Glutamatergic neuron (in vitro differentiated cells): ENCODE measurements at regions not wholly inside any gene's neighbourhood (a gene's known extent, or its start where the extent isn't known, plus 50 kb on each side); places are given as distances from the start of the nearest gene placed in this dataset.

Source experiments
- DNase-seq: peaks from one replicate; pipeline ENCODE4 v3.0.0; 2022
- H3K27ac Mint-ChIP-seq: one replicate; pipeline ENCODE4 v1.8.0; 2020; ENCODE audit warnings: mild to moderate bottlenecking, mixed read lengths, inconsistent platforms; ENCODE audit not compliant: unreplicated experiment
- H3K27me3 Mint-ChIP-seq: one replicate; pipeline ENCODE4 v1.8.0; 2020; ENCODE audit warnings: mild to moderate bottlenecking, moderate library complexity, mixed read lengths, inconsistent platforms; ENCODE audit not compliant: unreplicated experiment
- H3K36me3 Mint-ChIP-seq: one replicate; pipeline ENCODE4 v1.8.0; 2020; ENCODE audit warnings: mild to moderate bottlenecking, mixed read lengths, inconsistent platforms; ENCODE audit not compliant: unreplicated experiment
- H3K4me1 Mint-ChIP-seq: one replicate; pipeline ENCODE4 v1.8.0; 2020; ENCODE audit warnings: mild to moderate bottlenecking, low read depth, mixed read lengths, inconsistent platforms; ENCODE audit not compliant: unreplicated experiment
- H3K4me3 Mint-ChIP-seq: one replicate; pipeline ENCODE4 v1.8.0; 2020; ENCODE audit warnings: mild to moderate bottlenecking, mixed read lengths, inconsistent platforms; ENCODE audit not compliant: unreplicated experiment
- H3K9me3 Mint-ChIP-seq: one replicate; pipeline ENCODE4 v1.8.0; 2020; ENCODE audit warnings: mild to moderate bottlenecking, moderate library complexity, mixed read lengths, inconsistent platforms; ENCODE audit not compliant: unreplicated experiment
- CTCF ChIP-seq: fragments of 200-600 bp; sonication (generic); IDR thresholded peaks from one replicate; pipeline ENCODE4 v1.5.0; 2021; ENCODE audit not compliant: partially characterized antibody, unreplicated experiment

DNA sequence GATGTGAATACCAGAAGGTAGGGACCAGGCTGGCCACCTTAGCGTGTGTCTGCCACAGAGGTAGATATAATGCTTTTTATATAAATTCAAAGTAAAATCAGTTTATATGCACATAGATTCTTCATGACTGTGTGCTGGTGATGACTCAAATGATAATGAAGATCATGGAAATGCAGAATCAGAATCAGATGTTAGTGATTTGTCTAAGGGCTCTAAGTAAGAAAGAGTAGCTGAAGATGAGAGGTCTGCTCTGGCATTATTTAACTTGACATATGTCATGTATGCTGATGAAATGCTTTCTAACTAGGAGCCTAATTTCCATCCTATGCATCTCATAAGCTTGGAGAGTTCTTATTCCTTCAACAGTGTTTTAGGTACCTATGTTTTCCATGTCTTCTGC is 50.3 kb upstream of the DPH6 start:
- Mint-ChIP-seq H3K9me3 (peaks cover 3% of the 10 kb centered on the region), H3K27ac (no peak overlapping the region), H3K4me1 (no peaks in the 10 kb centered on the region), H3K4me3 (no peak overlapping the region), H3K27me3 (no peaks in the 10 kb centered on the region), H3K36me3 (peaks cover 4% of the 10 kb centered on the region)
- TF ChIP-seq CTCF: no peak
- no peak for DNase-seq

DNA sequence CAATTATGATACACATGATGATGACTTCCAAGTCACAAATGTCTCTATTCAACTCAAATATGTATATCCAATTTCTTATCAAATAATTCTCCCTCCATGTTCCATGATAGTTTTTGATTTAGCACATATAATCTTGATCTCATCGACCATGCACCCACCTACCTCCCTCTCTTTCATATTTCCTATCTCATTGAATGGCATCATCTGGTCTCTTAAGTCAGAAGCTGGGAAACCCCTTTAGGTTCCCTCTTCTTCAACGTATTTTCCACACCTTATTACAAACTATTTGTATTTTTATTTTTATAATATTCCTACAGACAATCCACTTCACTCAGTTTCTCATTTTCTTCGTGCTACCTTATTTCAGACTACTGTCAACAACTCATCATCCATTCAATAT is 56.9 kb upstream of the DPH6 start:
- Mint-ChIP-seq H3K36me3 (no peaks in the 10 kb centered on the region), H3K9me3 (no peaks in the 10 kb centered on the region), H3K27ac (no peak overlapping the region), H3K4me1 (peaks cover 7% of the 10 kb centered on the region), H3K4me3 (no peak overlapping the region), H3K27me3 (no peaks in the 10 kb centered on the region)
- DNase-seq: no peak
- TF ChIP-seq CTCF: no peak

- no peaks in the 10 kb centered on the region for H3K27me3 Mint-ChIP-seq
- no peak overlapping the region for H3K4me3 Mint-ChIP-seq
- H3K4me1 Mint-ChIP-seq: peaks cover 7% of the 10 kb centered on the region
- no peak for DNase-seq
- H3K27ac Mint-ChIP-seq: no peak overlapping the region
- H3K36me3 Mint-ChIP-seq: no peaks in the 10 kb centered on the region
- H3K9me3 Mint-ChIP-seq: no peaks in the 10 kb centered on the region
- no peak for TF ChIP-seq CTCF
Observed at GRCh38 chr15:35603301-35603700, 57.3 kb upstream of the DPH6 start.

DNA sequence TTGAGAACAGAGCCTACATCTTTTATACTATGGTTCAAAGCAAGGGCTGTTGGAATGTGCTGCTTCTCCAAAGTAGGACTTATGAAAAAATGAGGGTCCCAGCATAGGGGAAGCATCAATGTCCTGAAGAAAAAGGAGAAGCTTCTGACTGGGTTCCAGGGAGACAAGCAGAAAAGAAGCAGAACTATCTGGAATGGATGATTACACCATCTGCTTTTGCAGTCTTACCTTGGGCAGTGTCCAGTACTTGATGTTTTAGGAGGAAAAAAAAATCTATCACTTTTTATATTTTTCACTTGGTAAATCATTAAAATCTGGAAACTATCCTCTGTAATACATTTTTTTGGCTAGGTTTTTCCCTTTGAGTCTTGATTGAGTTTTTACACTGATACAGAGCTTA is 57.9 kb upstream of the DPH6 start:
- H3K4me3 Mint-ChIP-seq: no peak overlapping the region
- H3K27ac Mint-ChIP-seq: no peak overlapping the region
- peaks cover 7% of the 10 kb centered on the region for H3K4me1 Mint-ChIP-seq
- no peak for DNase-seq
- no peaks in the 10 kb centered on the region for H3K9me3 Mint-ChIP-seq
- no peaks in the 10 kb centered on the region for H3K36me3 Mint-ChIP-seq
- H3K27me3 Mint-ChIP-seq: no peaks in the 10 kb centered on the region
- TF ChIP-seq CTCF: no peak

DNA sequence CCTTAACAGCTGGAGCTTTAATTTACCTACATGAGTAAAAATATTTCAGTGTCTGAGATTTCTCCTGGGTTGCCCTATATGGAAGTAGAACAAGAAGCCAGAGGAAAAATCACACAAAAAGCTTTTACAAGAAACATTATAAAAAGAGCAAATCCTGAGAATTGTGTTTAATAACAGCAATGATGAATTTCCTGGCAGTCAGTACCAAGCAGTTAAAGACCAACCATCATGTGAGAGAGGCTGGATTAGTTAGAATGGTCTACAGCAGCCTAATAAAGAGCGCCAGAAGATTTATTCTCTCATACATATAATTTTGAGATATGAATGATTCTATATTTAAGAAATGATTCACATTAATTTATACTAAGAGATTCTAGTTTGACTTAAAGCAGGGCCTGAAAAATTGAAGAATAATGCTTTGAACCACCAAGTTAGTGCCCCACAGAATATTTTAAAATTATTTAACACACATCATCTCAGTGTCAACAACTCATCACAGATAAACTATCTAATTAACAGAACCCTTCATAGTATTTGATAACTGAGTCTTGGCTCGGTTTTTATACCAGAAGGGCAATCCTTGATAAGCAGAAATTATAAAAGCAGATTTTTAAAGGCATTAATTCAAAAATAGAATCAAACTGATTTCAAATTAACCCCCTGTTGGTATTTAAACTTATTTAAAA is 59.9 kb upstream of the DPH6 start:
- H3K27ac Mint-ChIP-seq: no peak overlapping the region
- H3K27me3 Mint-ChIP-seq: no peaks in the 10 kb centered on the region
- H3K36me3 Mint-ChIP-seq: no peaks in the 10 kb centered on the region
- H3K4me3 Mint-ChIP-seq: no peak overlapping the region
- no peaks in the 10 kb centered on the region for H3K9me3 Mint-ChIP-seq
- TF ChIP-seq CTCF: no peak
- peaks cover 7% of the 10 kb centered on the region for H3K4me1 Mint-ChIP-seq
- no peak for DNase-seq
